ENCODE measurements at regions not wholly inside any gene's neighbourhood (a gene's known extent, or its start where the extent isn't known, plus 50 kb on each side); places are given as distances from the start of the nearest gene placed in this dataset.
"Not testable (repeated sequence)": the region's sequence is repeated elsewhere in the genome, so short reads cannot be mapped to it uniquely, and the experiment has no call there.

GRCh38 chr6:163858870-163859269 lies 444.4 kb downstream of the QKI start:
- not testable (repeated sequence) for H3K27ac ChIP-seq; DNase-seq (ENCODE audit: low read depth, low spot score)

- H3K27ac ChIP-seq, result no peak overlapping the region
- no peak for DNase-seq (ENCODE audit: low read depth, low spot score)
Observed at GRCh38 chr6:163857421-163857820, 442.9 kb downstream of the QKI start.

GRCh38 chr6:163850874-163851273 lies 436.4 kb downstream of the QKI start:
- no peak for DNase-seq (ENCODE audit: low read depth, low spot score)
- H3K27ac ChIP-seq, result no peak overlapping the region

- no peak for DNase-seq (ENCODE audit: low read depth, low spot score)
- no peak overlapping the region for H3K27ac ChIP-seq
Observed at GRCh38 chr6:163844761-163845160, 430.2 kb downstream of the QKI start.

GRCh38 chr6:163844357-163844756 lies 429.8 kb downstream of the QKI start:
- no peak for DNase-seq (ENCODE audit: low read depth, low spot score)
- no peak overlapping the region for H3K27ac ChIP-seq

- no peak overlapping the region for H3K27ac ChIP-seq
Observed at GRCh38 chr6:163843218-163843617, 428.7 kb downstream of the QKI start.

GRCh38 chr6:163842467-163842866 lies 427.9 kb downstream of the QKI start:
- no peak for DNase-seq (ENCODE audit: low read depth, low spot score)
- H3K27ac ChIP-seq, result no peak overlapping the region

More at GRCh38 chr6:163843218-163843617, 428.7 kb downstream of the QKI start:
- DNase-seq (ENCODE audit: low read depth, low spot score), result no peak

- no peak for DNase-seq (ENCODE audit: low read depth, low spot score)
- no peak overlapping the region for H3K27ac ChIP-seq
Observed at GRCh38 chr6:163841733-163842132, 427.2 kb downstream of the QKI start.

GRCh38 chr6:163841326-163841725 lies 426.8 kb downstream of the QKI start:
- no peak overlapping the region for H3K27ac ChIP-seq
- no peak for DNase-seq (ENCODE audit: low read depth, low spot score)

- H3K27ac ChIP-seq, result no peak overlapping the region
Observed at GRCh38 chr6:163840880-163841279, 426.4 kb downstream of the QKI start.

GRCh38 chr6:163839296-163839695 lies 424.8 kb downstream of the QKI start:
- DNase-seq (ENCODE audit: low read depth, low spot score), result no peak
- no peak overlapping the region for H3K27ac ChIP-seq

More at GRCh38 chr6:163840880-163841279, 426.4 kb downstream of the QKI start:
- DNase-seq (ENCODE audit: low read depth, low spot score), result no peak

GRCh38 chr6:163837691-163838431 lies 423.3 kb downstream of the QKI start:
- no peak for DNase-seq (ENCODE audit: low read depth, low spot score)
- no peak overlapping the region for H3K27ac ChIP-seq

- no peak overlapping the region for H3K27ac ChIP-seq
- no peak for DNase-seq (ENCODE audit: low read depth, low spot score)
Observed at GRCh38 chr6:163836876-163837690, 422.6 kb downstream of the QKI start.

- no peak overlapping the region for H3K27ac ChIP-seq
- no peak for DNase-seq (ENCODE audit: low read depth, low spot score)
Observed at GRCh38 chr6:163835439-163836171, 421.1 kb downstream of the QKI start.

GRCh38 chr6:163834226-163834970 lies 419.9 kb downstream of the QKI start:
- no peak for DNase-seq (ENCODE audit: low read depth, low spot score)
- no peak overlapping the region for H3K27ac ChIP-seq

GRCh38 chr6:163831736-163832135 lies 417.2 kb downstream of the QKI start:
- no peak overlapping the region for H3K27ac ChIP-seq
- no peak for DNase-seq (ENCODE audit: low read depth, low spot score)

GRCh38 chr6:163830641-163831040 lies 416.1 kb downstream of the QKI start:
- DNase-seq (ENCODE audit: low read depth, low spot score), result no peak
- no peak overlapping the region for H3K27ac ChIP-seq

GRCh38 chr6:163828038-163828795 lies 413.7 kb downstream of the QKI start:
- no peak for DNase-seq (ENCODE audit: low read depth, low spot score)
- no peak overlapping the region for H3K27ac ChIP-seq

- no peak for DNase-seq (ENCODE audit: low read depth, low spot score)
- H3K27ac ChIP-seq, result no peak overlapping the region
Observed at GRCh38 chr6:163827143-163827542, 412.6 kb downstream of the QKI start.

Data from epithelial cell of prostate (primary cell).